ENCODE measurements at regions not wholly inside any gene's neighbourhood (a gene's known extent, or its start where the extent isn't known, plus 50 kb on each side); places are given as distances from the start of the nearest gene placed in this dataset.

DNA sequence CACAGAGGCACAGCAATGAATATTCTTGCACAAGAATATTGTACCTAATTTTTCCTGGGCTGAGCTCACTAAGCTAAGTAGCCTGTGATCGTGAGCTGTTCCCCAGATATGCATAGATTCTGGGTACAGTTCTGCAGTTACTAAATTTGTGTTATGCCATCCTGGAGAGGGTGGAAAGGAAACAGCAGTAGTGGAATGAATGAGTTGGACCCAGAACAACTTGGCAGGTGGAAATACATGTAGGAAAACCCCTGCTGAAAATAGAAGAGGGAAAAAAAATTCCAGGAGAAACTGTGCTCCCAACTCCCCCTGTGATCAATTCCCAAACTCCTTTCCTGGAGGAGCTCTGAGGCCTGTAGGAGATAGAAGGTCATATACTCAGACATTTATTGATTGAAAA lies 181.5 kb upstream of the MGAT5 start:
- TF ChIP-seq, protein P1, sequence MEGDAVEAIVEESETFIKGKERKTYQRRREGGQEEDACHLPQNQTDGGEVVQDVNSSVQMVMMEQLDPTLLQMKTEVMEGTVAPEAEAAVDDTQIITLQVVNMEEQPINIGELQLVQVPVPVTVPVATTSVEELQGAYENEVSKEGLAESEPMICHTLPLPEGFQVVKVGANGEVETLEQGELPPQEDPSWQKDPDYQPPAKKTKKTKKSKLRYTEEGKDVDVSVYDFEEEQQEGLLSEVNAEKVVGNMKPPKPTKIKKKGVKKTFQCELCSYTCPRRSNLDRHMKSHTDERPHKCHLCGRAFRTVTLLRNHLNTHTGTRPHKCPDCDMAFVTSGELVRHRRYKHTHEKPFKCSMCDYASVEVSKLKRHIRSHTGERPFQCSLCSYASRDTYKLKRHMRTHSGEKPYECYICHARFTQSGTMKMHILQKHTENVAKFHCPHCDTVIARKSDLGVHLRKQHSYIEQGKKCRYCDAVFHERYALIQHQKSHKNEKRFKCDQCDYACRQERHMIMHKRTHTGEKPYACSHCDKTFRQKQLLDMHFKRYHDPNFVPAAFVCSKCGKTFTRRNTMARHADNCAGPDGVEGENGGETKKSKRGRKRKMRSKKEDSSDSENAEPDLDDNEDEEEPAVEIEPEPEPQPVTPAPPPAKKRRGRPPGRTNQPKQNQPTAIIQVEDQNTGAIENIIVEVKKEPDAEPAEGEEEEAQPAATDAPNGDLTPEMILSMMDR (IDR thresholded peaks at IDR 0.05) = no peak

- TF ChIP-seq, protein P1 (IDR thresholded peaks at IDR 0.05) = no peak
Observed at GRCh38 chr2:134073023-134073422, 180.8 kb upstream of the MGAT5 start.

DNA sequence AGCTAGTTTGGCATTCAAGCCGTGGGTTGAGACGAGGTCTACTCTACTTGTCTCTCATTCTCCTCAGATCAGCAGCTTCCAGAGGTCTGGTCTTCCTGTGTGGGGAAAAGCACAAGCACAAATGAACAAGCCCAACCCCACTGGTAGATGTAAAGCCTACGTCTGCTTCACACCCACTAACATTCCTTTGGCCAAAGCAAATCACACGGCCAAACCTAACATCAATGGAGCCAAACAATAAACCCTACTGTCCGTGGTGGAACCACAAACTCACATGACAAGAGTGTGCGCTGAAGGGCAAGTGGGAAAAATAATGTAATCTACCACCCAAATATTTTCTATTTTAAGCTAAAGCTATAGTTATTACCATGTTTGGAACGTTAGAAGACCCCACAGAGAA lies 179.3 kb upstream of the MGAT5 start:
- TF ChIP-seq, protein P1 (IDR thresholded peaks at IDR 0.05) = no peak

DNA sequence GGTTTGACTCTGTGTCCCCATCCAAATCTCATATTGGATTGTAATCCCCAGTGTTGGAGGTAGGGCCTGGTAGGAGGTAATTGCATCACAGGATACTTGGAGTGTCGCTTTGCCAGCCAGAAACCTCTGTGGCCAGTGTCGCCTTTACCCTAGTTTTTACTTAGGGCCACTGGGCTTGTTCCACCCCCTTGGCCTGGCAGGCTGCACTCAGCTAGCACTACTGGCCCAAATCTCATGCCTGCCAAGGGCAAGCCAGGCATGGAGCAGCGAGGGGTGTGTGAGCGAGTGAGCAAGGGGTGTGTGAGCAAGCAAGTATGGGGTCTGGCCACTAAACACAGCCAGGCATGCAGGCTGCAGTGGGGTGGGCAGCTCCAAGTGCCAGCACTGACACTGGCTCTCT lies 178.7 kb upstream of the MGAT5 start:
- TF ChIP-seq, protein P1 (IDR thresholded peaks at IDR 0.05) = no peak

- TF ChIP-seq, protein P1 (IDR thresholded peaks at IDR 0.05) = no peak
Observed at GRCh38 chr2:134078354-134078753, 175.5 kb upstream of the MGAT5 start.

DNA sequence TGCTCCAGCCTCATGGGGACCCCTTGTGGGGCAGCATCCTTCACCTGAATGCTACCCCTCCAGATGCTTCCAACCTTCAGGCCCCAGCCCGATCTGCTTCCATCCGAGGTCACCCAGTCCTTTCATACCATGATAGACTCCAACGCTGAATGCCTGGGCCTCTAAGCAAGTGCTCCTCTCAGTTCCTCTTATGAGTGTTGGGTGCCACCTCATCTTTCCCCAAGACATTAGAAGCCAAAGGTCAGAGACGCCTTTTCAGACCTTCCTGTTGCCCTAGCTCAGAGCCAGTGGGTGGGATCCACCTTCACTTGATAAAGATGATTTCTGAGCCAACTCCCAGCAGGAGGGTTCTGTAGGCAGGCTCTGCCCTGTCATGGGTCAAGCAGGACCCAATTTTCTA lies 174.5 kb upstream of the MGAT5 start:
- TF ChIP-seq, protein P1 (IDR thresholded peaks at IDR 0.05) = no peak

DNA sequence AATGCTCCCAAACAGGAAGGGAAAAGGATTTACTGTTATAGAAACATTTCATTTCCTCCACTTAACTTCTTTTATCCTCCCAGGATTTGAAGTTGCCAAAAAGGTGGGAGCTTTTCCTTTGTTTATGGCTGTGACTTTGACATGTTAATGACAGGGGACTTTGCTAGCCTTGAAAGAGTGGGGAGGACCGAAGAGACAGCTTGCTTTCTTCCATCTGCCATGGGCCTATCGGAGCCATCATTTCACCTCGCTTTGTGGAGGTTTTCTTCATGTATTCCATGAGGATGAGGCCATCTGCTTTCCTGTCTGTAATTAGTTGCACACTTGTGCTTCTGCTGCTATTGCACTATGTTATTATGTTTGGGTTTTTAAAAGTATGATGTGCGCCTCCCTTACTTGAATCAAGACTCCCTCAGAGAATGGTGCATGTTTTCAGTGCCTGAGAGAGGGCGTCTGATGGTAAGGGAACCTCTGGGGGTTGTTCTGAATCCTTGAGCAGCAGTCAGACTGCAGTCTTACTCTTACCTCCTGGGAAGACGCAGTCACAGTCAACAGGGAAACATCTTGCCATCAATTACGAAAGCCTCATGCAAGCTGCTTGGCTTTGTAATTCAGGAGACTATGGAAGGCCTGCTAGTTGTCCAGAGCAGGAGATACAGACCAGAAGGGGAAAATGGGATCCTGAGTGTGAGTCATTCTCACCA lies 173.3 kb upstream of the MGAT5 start:
- TF ChIP-seq, protein P1 (IDR thresholded peaks at IDR 0.05) = no peak
